Fibroblast of lung (primary cell): ENCODE measurements at regions not wholly inside any gene's neighbourhood (a gene's known extent, or its start where the extent isn't known, plus 50 kb on each side); places are given as distances from the start of the nearest gene placed in this dataset.

Experiments
- EZH2 ChIP-seq: IDR thresholded peaks from 2 replicates; pipeline ENCODE4 v1.5.1; 2012; ENCODE audit warnings: low read length, control low read depth, mild to moderate bottlenecking; ENCODE audit errors: missing control alignments
- TF ChIP-seq, protein P1 (sequence below), 2 donors: IDR thresholded peaks in 1 of 2; conservative IDR thresholded peaks in 1 of 2; 1 replicate in 1 of 2; 2 replicates in 1 of 2; pipeline ENCODE4 v1.5.1; 2011 to 2012; ENCODE audit warnings: low read length in 2 of 2, control low read depth in 1 of 2, inconsistent platforms in 1 of 2, low read depth in 1 of 2, mild to moderate bottlenecking in 1 of 2

- TF ChIP-seq, protein P1, sequence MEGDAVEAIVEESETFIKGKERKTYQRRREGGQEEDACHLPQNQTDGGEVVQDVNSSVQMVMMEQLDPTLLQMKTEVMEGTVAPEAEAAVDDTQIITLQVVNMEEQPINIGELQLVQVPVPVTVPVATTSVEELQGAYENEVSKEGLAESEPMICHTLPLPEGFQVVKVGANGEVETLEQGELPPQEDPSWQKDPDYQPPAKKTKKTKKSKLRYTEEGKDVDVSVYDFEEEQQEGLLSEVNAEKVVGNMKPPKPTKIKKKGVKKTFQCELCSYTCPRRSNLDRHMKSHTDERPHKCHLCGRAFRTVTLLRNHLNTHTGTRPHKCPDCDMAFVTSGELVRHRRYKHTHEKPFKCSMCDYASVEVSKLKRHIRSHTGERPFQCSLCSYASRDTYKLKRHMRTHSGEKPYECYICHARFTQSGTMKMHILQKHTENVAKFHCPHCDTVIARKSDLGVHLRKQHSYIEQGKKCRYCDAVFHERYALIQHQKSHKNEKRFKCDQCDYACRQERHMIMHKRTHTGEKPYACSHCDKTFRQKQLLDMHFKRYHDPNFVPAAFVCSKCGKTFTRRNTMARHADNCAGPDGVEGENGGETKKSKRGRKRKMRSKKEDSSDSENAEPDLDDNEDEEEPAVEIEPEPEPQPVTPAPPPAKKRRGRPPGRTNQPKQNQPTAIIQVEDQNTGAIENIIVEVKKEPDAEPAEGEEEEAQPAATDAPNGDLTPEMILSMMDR (conservative IDR thresholded peaks at IDR 0.05 in 1 of 2, IDR thresholded peaks at IDR 0.05 in 1 of 2; ENCODE audit: low read depth in 1 of 2, low read length in 2 of 2), result no peak
- no peak for TF ChIP-seq EZH2
These were observed 1026.6 kb downstream of the BRD1 start for GRCh38 chr22:48800886-48801607.
